ENCODE measurements at regions not wholly inside any gene's neighbourhood (a gene's known extent, or its start where the extent isn't known, plus 50 kb on each side); places are given as distances from the start of the nearest gene placed in this dataset.

- DNase-seq (ENCODE audit: low spot score) = no peak
- TF ChIP-seq, protein P1, sequence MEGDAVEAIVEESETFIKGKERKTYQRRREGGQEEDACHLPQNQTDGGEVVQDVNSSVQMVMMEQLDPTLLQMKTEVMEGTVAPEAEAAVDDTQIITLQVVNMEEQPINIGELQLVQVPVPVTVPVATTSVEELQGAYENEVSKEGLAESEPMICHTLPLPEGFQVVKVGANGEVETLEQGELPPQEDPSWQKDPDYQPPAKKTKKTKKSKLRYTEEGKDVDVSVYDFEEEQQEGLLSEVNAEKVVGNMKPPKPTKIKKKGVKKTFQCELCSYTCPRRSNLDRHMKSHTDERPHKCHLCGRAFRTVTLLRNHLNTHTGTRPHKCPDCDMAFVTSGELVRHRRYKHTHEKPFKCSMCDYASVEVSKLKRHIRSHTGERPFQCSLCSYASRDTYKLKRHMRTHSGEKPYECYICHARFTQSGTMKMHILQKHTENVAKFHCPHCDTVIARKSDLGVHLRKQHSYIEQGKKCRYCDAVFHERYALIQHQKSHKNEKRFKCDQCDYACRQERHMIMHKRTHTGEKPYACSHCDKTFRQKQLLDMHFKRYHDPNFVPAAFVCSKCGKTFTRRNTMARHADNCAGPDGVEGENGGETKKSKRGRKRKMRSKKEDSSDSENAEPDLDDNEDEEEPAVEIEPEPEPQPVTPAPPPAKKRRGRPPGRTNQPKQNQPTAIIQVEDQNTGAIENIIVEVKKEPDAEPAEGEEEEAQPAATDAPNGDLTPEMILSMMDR (IDR thresholded peaks at IDR 0.05; ENCODE audit: borderline replicate concordance, control extremely low read depth, extremely low read depth, insufficient read depth, missing control alignments) = no peak
- in situ Hi-C loops (cut with MboI; ENCODE audit: low sequenced_read_pairs, unreplicated experiment) = no loop called here
These were observed 177.0 kb upstream of the TMEM132C start for GRCh38 chr12:128089961-128090360.

GRCh38 chr12:128091101-128091720, 175.8 kb upstream of the TMEM132C start:
- TF ChIP-seq, protein P1 (IDR thresholded peaks at IDR 0.05; ENCODE audit: borderline replicate concordance, control extremely low read depth, extremely low read depth, insufficient read depth, missing control alignments) = no peak
- in situ Hi-C loops (cut with MboI; ENCODE audit: low sequenced_read_pairs, unreplicated experiment) = no loop called here
- no peak for DNase-seq (ENCODE audit: low spot score)

DNA sequence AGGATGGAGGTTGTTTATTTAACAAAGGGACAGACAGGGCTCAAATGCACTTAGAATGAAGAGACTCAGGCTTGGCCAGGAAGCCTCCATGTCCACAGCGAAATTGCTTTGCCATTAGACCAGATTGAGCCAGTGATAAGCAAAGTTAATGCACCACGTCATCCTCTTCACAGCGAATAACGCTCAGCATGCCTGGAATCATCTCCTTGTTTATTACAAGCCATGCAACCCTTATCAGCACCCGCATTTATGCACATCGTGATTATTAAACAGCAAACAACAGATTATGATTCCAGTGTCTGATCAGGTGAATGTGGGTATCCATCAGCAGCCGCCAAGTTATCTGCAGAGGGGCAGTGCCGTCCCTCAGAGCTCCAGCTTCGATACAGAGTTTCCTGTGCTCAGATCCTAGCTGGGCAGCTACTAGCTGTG, 175.0 kb upstream of the TMEM132C start:
- TF ChIP-seq, protein P1 (IDR thresholded peaks at IDR 0.05; ENCODE audit: borderline replicate concordance, control extremely low read depth, extremely low read depth, insufficient read depth, missing control alignments) = no peak
- in situ Hi-C loops (cut with MboI; ENCODE audit: low sequenced_read_pairs, unreplicated experiment) = no loop called here
- no peak for DNase-seq (ENCODE audit: low spot score)

GRCh38 chr12:128098730-128099129, 168.2 kb upstream of the TMEM132C start:
- in situ Hi-C loops (cut with MboI; ENCODE audit: low sequenced_read_pairs, unreplicated experiment) = no loop called here
- TF ChIP-seq, protein P1 (IDR thresholded peaks at IDR 0.05; ENCODE audit: borderline replicate concordance, control extremely low read depth, extremely low read depth, insufficient read depth, missing control alignments) = no peak
- no peak for DNase-seq (ENCODE audit: low spot score)

GRCh38 chr12:128103152-128103551, 163.8 kb upstream of the TMEM132C start:
- DNase-seq (ENCODE audit: low spot score) = no peak
- TF ChIP-seq, protein P1 (IDR thresholded peaks at IDR 0.05; ENCODE audit: borderline replicate concordance, control extremely low read depth, extremely low read depth, insufficient read depth, missing control alignments) = no peak
- in situ Hi-C loops (cut with MboI; ENCODE audit: low sequenced_read_pairs, unreplicated experiment) = no loop called here

- in situ Hi-C loops (cut with MboI; ENCODE audit: low sequenced_read_pairs, unreplicated experiment) = no loop called here
- TF ChIP-seq, protein P1 (IDR thresholded peaks at IDR 0.05; ENCODE audit: borderline replicate concordance, control extremely low read depth, extremely low read depth, insufficient read depth, missing control alignments) = no peak
- no peak for DNase-seq (ENCODE audit: low spot score)
These were observed 157.7 kb upstream of the TMEM132C start for GRCh38 chr12:128109236-128109635.

Measured in GM13976 (cell line).